ENCODE measurements at regions not wholly inside any gene's neighbourhood (a gene's known extent, or its start where the extent isn't known, plus 50 kb on each side); places are given as distances from the start of the nearest gene placed in this dataset.

GRCh38 chr16:85208643-85209520 is 96.6 kb upstream of the CIBAR2 start:
- H3K36me3 Mint-ChIP-seq: no peaks in the 10 kb centered on the region
- H3K4me1 Mint-ChIP-seq: no peaks in the 10 kb centered on the region
- 95% methylated on average over 30 of the region's 38 CpGs for WGBS (ENCODE audit: insufficient coverage)

More at GRCh38 chr16:85208643-85209520, 96.6 kb upstream of the CIBAR2 start:
- TF ChIP-seq CTCF (IDR thresholded peaks at IDR 0.05): no peak
- Histone ChIP-seq H4K20me1 (ENCODE audit: insufficient read depth, low read length) (no peaks in the 10 kb centered on the region), H3K4me1 (ENCODE audit: control insufficient read depth in 1 of 2, insufficient read depth in 2 of 2, low read length in 2 of 2) (no peaks in the 10 kb centered on the region), H3K4me3 (replicated peaks in 1 of 3; ENCODE audit: low read depth in 2 of 3, low read length in 3 of 3) (no peak overlapping the region), H2AFZ (ENCODE audit: insufficient read depth, low read depth, low read length, poor library complexity, severe bottlenecking) (no peak overlapping the region), H3K36me3 (replicated peaks in 1 of 2; ENCODE audit: control insufficient read depth in 1 of 2, insufficient read depth in 2 of 2, low read length in 2 of 2) (no peaks in the 10 kb centered on the region), H3K27ac (ENCODE audit: low read depth in 1 of 2, low read length in 2 of 2) (no peak overlapping the region), H3K9ac (ENCODE audit: insufficient read depth, low read length, poor library complexity, severe bottlenecking) (no peak overlapping the region), H3K79me2 (ENCODE audit: insufficient read depth, low read length) (no peaks in the 10 kb centered on the region), H3K27me3 (ENCODE audit: control insufficient read depth in 2 of 2, insufficient read depth in 2 of 2, low read length in 2 of 2) (no peaks in the 10 kb centered on the region), H3K9me3 (replicated peaks in 1 of 2; ENCODE audit: control insufficient read depth in 1 of 2, insufficient read depth in 1 of 2, low read length in 2 of 2) (peaks cover 10 to 21% of the 10 kb centered on the region in 2 donors), H3K4me2 (replicated peaks; ENCODE audit: extremely low read depth, low read length, poor library complexity, severe bottlenecking) (no peak overlapping the region)
- no peak overlapping the region for H3K4me3 Mint-ChIP-seq
- H3K9me3 Mint-ChIP-seq: peaks cover 7 to 16% (median 13%) of the 10 kb centered on the region in 7 donors
- H3K27me3 Mint-ChIP-seq (ENCODE audit: low read depth in 3 of 3): peaks cover 3 to 16% (median 7%) of the 10 kb centered on the region in 3 donors
- DNase-seq: no peak
- intact Hi-C loops (cut with micrococcal nuclease): no loop called here
- H3K27ac Mint-ChIP-seq: no peak overlapping the region

Measured in CD14-positive monocyte (primary cell).